ENCODE measurements at regions not wholly inside any gene's neighbourhood (a gene's known extent, or its start where the extent isn't known, plus 50 kb on each side); places are given as distances from the start of the nearest gene placed in this dataset.

DNA sequence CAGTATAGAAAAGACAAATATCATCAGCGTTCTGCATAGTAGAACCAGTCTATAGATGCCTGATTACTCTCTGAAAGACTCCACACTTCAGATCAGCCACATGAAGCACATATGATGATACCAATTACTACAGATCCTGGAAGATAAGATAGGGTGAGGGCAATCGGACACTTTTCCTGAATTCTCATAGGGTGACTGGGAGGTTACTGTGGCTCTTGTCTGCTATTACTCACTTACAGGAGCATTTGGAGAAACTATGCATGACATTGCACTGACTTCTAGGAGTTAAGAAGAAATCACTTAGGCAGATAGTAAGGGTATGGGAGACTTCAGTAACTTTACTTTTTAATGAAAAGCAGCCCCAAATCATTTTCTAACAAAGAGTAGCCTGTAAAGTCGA, 1140.9 kb downstream of the XPNPEP1 start:
- DNase-seq (ENCODE audit: extremely low spot score, unreplicated experiment), result no peak
- Mint-ChIP-seq H3K27ac (no peak overlapping the region), H3K36me3 (peaks cover 4% of the 10 kb centered on the region), H3K9me3 (peaks cover 21% of the 10 kb centered on the region), H3K4me1 (ENCODE audit: unreplicated experiment) (no peaks in the 10 kb centered on the region), H3K4me3 (no peak overlapping the region), H3K27me3 (no peaks in the 10 kb centered on the region)
- TF ChIP-seq, protein P1, sequence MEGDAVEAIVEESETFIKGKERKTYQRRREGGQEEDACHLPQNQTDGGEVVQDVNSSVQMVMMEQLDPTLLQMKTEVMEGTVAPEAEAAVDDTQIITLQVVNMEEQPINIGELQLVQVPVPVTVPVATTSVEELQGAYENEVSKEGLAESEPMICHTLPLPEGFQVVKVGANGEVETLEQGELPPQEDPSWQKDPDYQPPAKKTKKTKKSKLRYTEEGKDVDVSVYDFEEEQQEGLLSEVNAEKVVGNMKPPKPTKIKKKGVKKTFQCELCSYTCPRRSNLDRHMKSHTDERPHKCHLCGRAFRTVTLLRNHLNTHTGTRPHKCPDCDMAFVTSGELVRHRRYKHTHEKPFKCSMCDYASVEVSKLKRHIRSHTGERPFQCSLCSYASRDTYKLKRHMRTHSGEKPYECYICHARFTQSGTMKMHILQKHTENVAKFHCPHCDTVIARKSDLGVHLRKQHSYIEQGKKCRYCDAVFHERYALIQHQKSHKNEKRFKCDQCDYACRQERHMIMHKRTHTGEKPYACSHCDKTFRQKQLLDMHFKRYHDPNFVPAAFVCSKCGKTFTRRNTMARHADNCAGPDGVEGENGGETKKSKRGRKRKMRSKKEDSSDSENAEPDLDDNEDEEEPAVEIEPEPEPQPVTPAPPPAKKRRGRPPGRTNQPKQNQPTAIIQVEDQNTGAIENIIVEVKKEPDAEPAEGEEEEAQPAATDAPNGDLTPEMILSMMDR (conservative IDR thresholded peaks at IDR 0.05), result no peak

DNA sequence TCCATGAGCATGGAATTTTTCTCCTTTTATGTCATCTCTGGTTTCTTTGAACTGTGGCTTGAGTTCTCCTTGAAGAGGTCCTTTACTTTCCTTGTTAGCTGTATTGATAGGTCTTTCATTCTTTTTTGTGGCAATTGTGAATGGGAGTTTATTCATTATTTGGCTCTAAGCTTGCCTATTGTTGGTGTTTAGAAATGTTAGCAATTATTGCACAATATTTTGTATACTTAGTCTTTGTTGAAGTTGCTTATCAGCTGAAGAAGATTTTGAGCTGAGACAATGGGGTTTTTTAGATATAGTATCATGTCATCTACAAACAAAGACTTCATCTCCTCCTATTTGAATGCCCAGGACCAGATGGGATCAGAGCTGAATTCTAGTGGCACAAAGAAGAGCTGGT, 1143.8 kb downstream of the XPNPEP1 start:
- no peaks in the 10 kb centered on the region for H3K36me3 Mint-ChIP-seq
- TF ChIP-seq, protein P1 (conservative IDR thresholded peaks at IDR 0.05), result no peak
- H3K27me3 Mint-ChIP-seq, result no peaks in the 10 kb centered on the region
- no peak overlapping the region for H3K4me3 Mint-ChIP-seq
- DNase-seq (ENCODE audit: extremely low spot score, unreplicated experiment), result no peak
- peaks cover 4% of the 10 kb centered on the region for H3K9me3 Mint-ChIP-seq
- H3K27ac Mint-ChIP-seq, result no peak overlapping the region
- H3K4me1 Mint-ChIP-seq (ENCODE audit: unreplicated experiment), result no peaks in the 10 kb centered on the region

DNA sequence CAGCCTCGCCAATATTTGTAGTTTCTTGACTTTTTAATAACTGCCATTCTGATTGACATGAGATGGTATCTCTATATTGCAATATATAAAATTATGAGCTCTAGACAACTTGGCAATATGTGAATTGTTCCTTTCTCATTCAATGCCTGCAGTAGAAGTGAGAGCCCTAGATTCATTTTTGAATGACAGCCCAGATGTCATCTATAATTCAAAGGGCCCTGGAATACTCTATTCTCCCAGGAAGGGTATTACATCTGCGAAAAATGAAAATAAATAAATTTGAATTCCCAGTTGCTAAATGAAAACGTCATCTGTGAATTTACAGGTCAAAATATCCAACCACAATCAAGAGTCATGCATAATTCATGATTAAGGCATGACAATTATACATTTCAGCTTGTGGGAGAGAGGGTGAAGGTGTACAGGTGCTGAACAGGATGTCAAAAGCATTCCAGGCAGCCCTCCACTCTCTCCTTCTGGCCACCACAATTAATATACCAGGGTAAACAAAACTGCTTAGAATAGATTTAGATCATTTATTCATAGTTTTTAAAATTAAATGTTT, 1147.3 kb downstream of the XPNPEP1 start:
- DNase-seq (ENCODE audit: extremely low spot score, unreplicated experiment), result no peak
- no peak overlapping the region for H3K27ac Mint-ChIP-seq
- no peaks in the 10 kb centered on the region for H3K27me3 Mint-ChIP-seq
- no peak overlapping the region for H3K4me3 Mint-ChIP-seq
- TF ChIP-seq, protein P1 (conservative IDR thresholded peaks at IDR 0.05), result no peak
- no peaks in the 10 kb centered on the region for H3K9me3 Mint-ChIP-seq
- H3K4me1 Mint-ChIP-seq (ENCODE audit: unreplicated experiment), result no peaks in the 10 kb centered on the region
- H3K36me3 Mint-ChIP-seq, result no peaks in the 10 kb centered on the region

DNA sequence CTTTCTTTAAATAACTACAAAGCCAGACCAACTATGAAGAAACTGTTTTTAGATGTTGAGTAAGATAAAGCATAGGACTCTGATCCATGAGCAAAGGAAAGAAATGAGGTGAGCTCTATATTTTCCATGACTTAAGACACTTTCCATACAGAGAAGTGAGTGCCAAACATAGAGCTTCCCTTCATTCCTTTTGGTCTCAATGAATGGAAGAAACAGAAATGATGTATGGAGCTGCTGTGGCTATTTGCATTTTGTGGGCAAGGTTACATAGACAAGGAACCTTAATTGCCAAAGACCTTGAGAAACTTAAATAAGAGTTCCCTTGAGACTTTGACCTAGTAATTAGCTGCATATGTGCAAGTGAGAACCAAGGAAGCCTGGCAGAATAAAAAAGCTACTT, 1152.2 kb downstream of the XPNPEP1 start:
- no peak overlapping the region for H3K4me3 Mint-ChIP-seq
- peaks cover 7% of the 10 kb centered on the region for H3K4me1 Mint-ChIP-seq (ENCODE audit: unreplicated experiment)
- DNase-seq (ENCODE audit: extremely low spot score, unreplicated experiment), result no peak
- no peak overlapping the region for H3K27ac Mint-ChIP-seq
- no peaks in the 10 kb centered on the region for H3K36me3 Mint-ChIP-seq
- TF ChIP-seq, protein P1 (conservative IDR thresholded peaks at IDR 0.05), result no peak
- H3K27me3 Mint-ChIP-seq, result no peaks in the 10 kb centered on the region
- no peaks in the 10 kb centered on the region for H3K9me3 Mint-ChIP-seq

DNA sequence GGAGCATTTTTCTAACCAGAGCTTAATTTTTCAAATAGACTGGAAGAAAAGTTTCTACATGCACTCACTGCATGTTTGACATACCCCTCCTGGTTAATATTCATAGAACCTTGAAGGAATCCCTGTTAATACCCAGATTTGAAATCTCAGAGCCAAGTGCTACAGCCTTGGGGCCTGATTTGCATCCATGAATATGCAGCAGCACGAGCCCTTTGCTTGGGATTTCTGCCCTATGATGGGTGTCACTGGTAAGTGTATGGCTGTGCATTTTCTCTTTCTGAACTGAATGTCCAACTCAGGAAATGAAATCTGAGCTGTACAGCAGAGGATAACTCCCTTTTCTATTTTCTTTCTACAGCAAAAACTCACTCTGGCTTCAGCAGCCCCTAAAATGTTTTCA, 1157.5 kb downstream of the XPNPEP1 start:
- TF ChIP-seq, protein P1 (conservative IDR thresholded peaks at IDR 0.05), result no peak
- DNase-seq (ENCODE audit: extremely low spot score, unreplicated experiment), result no peak
- Mint-ChIP-seq H3K4me3 (no peak overlapping the region), H3K4me1 (ENCODE audit: unreplicated experiment) (peaks cover 7% of the 10 kb centered on the region), H3K36me3 (no peaks in the 10 kb centered on the region), H3K9me3 (no peaks in the 10 kb centered on the region), H3K27ac (no peak overlapping the region), H3K27me3 (no peaks in the 10 kb centered on the region)

DNA sequence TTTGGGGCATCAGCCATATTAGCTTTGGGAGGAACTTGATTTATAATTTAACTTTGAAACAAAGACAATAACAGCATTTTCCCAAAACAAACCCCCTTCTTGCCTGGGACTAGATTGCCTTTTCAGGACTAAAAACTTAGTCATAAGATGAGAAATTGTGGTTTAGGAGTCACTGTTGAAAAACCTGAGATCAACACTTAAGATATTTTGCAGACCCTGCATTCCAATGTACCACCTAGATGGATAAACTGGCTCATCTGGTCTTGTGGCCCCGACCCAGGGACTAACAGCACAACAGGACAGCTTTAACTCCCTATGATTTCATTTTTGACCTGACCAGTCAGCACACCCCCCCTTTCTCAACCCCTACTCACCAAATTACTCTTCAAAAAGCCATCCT, 1165.4 kb downstream of the XPNPEP1 start:
- Mint-ChIP-seq H3K27ac (no peak overlapping the region), H3K4me3 (no peak overlapping the region), H3K36me3 (no peaks in the 10 kb centered on the region), H3K4me1 (ENCODE audit: unreplicated experiment) (no peaks in the 10 kb centered on the region), H3K9me3 (no peaks in the 10 kb centered on the region), H3K27me3 (no peaks in the 10 kb centered on the region)
- TF ChIP-seq, protein P1 (conservative IDR thresholded peaks at IDR 0.05), result no peak
- no peak for DNase-seq (ENCODE audit: extremely low spot score, unreplicated experiment)

All from type B pancreatic cell (in vitro differentiated cells).